GM12878 (cell line): ENCODE measurements at regions not wholly inside any gene's neighbourhood (a gene's known extent, or its start where the extent isn't known, plus 50 kb on each side); places are given as distances from the start of the nearest gene placed in this dataset.

ENCODE experiments used
- ATAC-seq: fragments of 200-7000 bp; cut with Tn5 transposase; 3 replicates; pipeline ENCODE4 v1.9.1; 2020; ENCODE audit warnings: mild to moderate bottlenecking, moderate library complexity
- BruUV-seq: library from RNA; stranded (reverse); fragments of 400-500 nt; replicated peaks from 2 replicates; lab custom pipeline; 2021; lab: Mats Ljungman, UMichigan
- CTCF ChIA-PET: fragments of 300-600 bp; sonication (Branson Sonifier 250); formaldehyde crosslinking; extraction: SDS; loops from one replicate; lab custom pipeline; 2021; ENCODE audit warnings: inconsistent platforms; lab: Yijun Ruan, JAX
- POLR2A ChIA-PET: fragments of 350-600 bp; formaldehyde crosslinking; extraction: SDS; loops from one replicate; lab custom pipeline; 2021; ENCODE audit warnings: inconsistent platforms; lab: Charles Lee
- RAD21 ChIA-PET: fragments of 300-600 bp; sonication (Branson Sonifier 250); formaldehyde crosslinking; loops from one replicate; lab custom pipeline; 2023; ENCODE audit warnings: antibody characterized with exemption; ENCODE audit not compliant: unreplicated experiment; lab: Charles Lee
- SMC1A ChIA-PET: fragments of 300-600 bp; sonication (Branson Sonifier 250); formaldehyde crosslinking; loops from one replicate; lab custom pipeline; 2023; ENCODE audit not compliant: unreplicated experiment, uncharacterized antibody; lab: Charles Lee
- DNase-seq: peaks from one replicate; pipeline ENCODE4 v3.0.0-alpha.2; 2011; ENCODE audit warnings: low read depth, low spot score
- FAIRE-seq: peaks from 3 replicates; lab custom pipeline; 2011; peaks lifted over from hg19 to GRCh38; lab: Jason Lieb, UNC
- H2AFZ ChIP-seq: 2 replicates; pipeline ENCODE4 v1.6.0; 2011; ENCODE audit warnings: low read depth, low read length, control low read depth; ENCODE audit not compliant: control insufficient read depth
- H3K27ac ChIP-seq: 2 replicates; pipeline ENCODE4 v1.5.1; 2011; ENCODE audit warnings: control low read depth; ENCODE audit not compliant: control insufficient read depth, insufficient read depth
- H3K27me3 ChIP-seq, 2 experiments: replicated peaks in 1 of 2; 2 replicates each; pipeline versions ENCODE4 v1.6.0 to v1.6.1; 2011; ENCODE audit warnings: low read length in 1 of 2; ENCODE audit not compliant: control insufficient read depth in 2 of 2, insufficient read depth in 2 of 2
- H3K36me3 ChIP-seq, 2 experiments: 2 replicates each; pipeline ENCODE4 v1.5.1; 2011; ENCODE audit warnings: low read length in 1 of 2; ENCODE audit not compliant: control insufficient read depth in 2 of 2, insufficient read depth in 2 of 2
- H3K4me1 ChIP-seq: 2 replicates; pipeline ENCODE4 v1.6.1; 2011; ENCODE audit warnings: mild to moderate bottlenecking, low read length, moderate library complexity, mixed read lengths; ENCODE audit not compliant: control insufficient read depth, insufficient read depth
- H3K4me2 ChIP-seq: 2 replicates; pipeline ENCODE4 v1.6.0; 2011; ENCODE audit warnings: control low read depth; ENCODE audit not compliant: control insufficient read depth, insufficient read depth
- H3K4me3 ChIP-seq: fragments of 200-600 bp; sonication (generic); 2 replicates; pipeline ENCODE4 v1.5.1; 2016
- H3K79me2 ChIP-seq: 2 replicates; pipeline ENCODE4 v1.6.0; 2011; ENCODE audit warnings: low read length; ENCODE audit not compliant: control insufficient read depth, insufficient read depth
- H3K9ac ChIP-seq: 2 replicates; pipeline ENCODE4 v1.8.0; 2011; ENCODE audit warnings: low read length, control low read depth, mixed read lengths; ENCODE audit not compliant: control insufficient read depth, insufficient read depth
- H3K9me3 ChIP-seq: replicated peaks from 3 replicates; pipeline ENCODE4 v1.5.1; 2011; ENCODE audit warnings: mild to moderate bottlenecking, low read length; ENCODE audit not compliant: control insufficient read depth, insufficient read depth
- H4K20me1 ChIP-seq: 2 replicates; pipeline ENCODE4 v1.6.0; 2011; ENCODE audit not compliant: control insufficient read depth, insufficient read depth
- CREM ChIP-seq: IDR thresholded peaks from 2 replicates; pipeline ENCODE4 v1.6.1; 2014; ENCODE audit warnings: antibody characterized with exemption, low read depth
- ETV6 ChIP-seq, 2 experiments: fragments of 450-650 bp in 1 of 2; IDR thresholded peaks in 1 of 2; conservative IDR thresholded peaks in 1 of 2; 2 replicates each; pipeline ENCODE4 v1.6.1; 2014; ENCODE audit warnings: antibody characterized with exemption in 1 of 2, borderline replicate concordance in 1 of 2, low read depth in 1 of 2, mild to moderate bottlenecking in 1 of 2, moderate library complexity in 1 of 2
- LARP7 ChIP-seq: fragments of 450-650 bp; IDR thresholded peaks from 2 replicates; pipeline ENCODE4 v1.6.1; 2017; ENCODE audit warnings: mild to moderate bottlenecking
- MTA3 ChIP-seq: IDR thresholded peaks from 2 replicates; pipeline ENCODE4 v1.6.1; 2012; ENCODE audit warnings: low read length, inconsistent platforms, borderline replicate concordance
- RAD51 ChIP-seq: fragments of 450-650 bp; IDR thresholded peaks from 2 replicates; pipeline ENCODE4 v1.6.1; 2016; ENCODE audit warnings: moderate library complexity, mild to moderate bottlenecking, inconsistent platforms
- RELA ChIP-seq: fragments of 450-650 bp; IDR thresholded peaks from 2 replicates; pipeline ENCODE4 v1.8.0; 2014; ENCODE audit warnings: borderline replicate concordance; ENCODE audit not compliant: partially characterized antibody
- SP1 ChIP-seq: IDR thresholded peaks from one replicate; pipeline ENCODE4 v1.6.1; 2011; ENCODE audit warnings: low read depth, low read length
- ZBED1 ChIP-seq: IDR thresholded peaks from 2 replicates; pipeline ENCODE4 v1.6.1; 2016; ENCODE audit warnings: borderline replicate concordance
- ZBTB11 ChIP-seq: fragments of 450-650 bp; formaldehyde crosslinking; IDR thresholded peaks from 2 replicates; pipeline ENCODE4 v1.5.0; 2022; ENCODE audit warnings: mild to moderate bottlenecking, missing genetic modification characterization
- WGBS: methylation state at CpG from one replicate; pipeline ENCODE4 v1.1.6; 2016; ENCODE audit warnings: low lambda C conversion rate; ENCODE audit not compliant: insufficient replicate concordance, insufficient coverage; ENCODE audit errors: missing lambda C conversion rate; 5-methylcytosine and 5-hydroxymethylcytosine counted together
- in situ Hi-C: fragments of 300-500 bp; cut with MboI; formaldehyde crosslinking; loops from 9 replicates; pipeline ENCODE4 v1.14.3; 2018; ENCODE audit warnings: mixed read lengths
- intact Hi-C: fragments of 100-400 bp; cut with micrococcal nuclease; formaldehyde crosslinking; loops from one replicate; pipeline ENCODE4 v1.14.2; 2022; ENCODE audit not compliant: unreplicated experiment

GRCh38 chr13:88937384-88937783 is 1266.2 kb downstream of the SLITRK5 start:
- SMC1A ChIA-PET: interaction anchor here (0.9 to 1.1 kb wide), 2 partner anchors 9 to 14 kb away, joined by 3 read pairs; no protein-coding TSS in a partner anchor
- POLR2A ChIA-PET: interaction anchor here (0.5 to 1.2 kb wide), 2 partner anchors 13 to 20 kb away, joined by 3 to 6 read pairs; no protein-coding TSS in a partner anchor
- H4K20me1 ChIP-seq: no peaks in the 10 kb centered on the region
- H3K79me2 ChIP-seq: no peaks in the 10 kb centered on the region
- in situ Hi-C loops (no loop called here), intact Hi-C loops (no loop called here)
- no peaks in the 10 kb centered on the region for H3K4me1 ChIP-seq
- FAIRE-seq: no peak
- no peak overlapping the region for H2AFZ ChIP-seq
- RAD21 ChIA-PET: no interaction called here
- H3K27me3 ChIP-seq: no peaks in the 10 kb centered on the region
- no peak for ATAC-seq
- H3K36me3 ChIP-seq: no peaks in the 10 kb centered on the region
- no peaks in the 10 kb centered on the region for H3K9me3 ChIP-seq
- 58% methylated on average over 3 of the region's 3 CpGs for WGBS
- no TSS peak for BruUV-seq
- no peak overlapping the region for H3K4me2 ChIP-seq
- no peak overlapping the region for H3K9ac ChIP-seq
- DNase-seq: no peak
- H3K27ac ChIP-seq: no peak overlapping the region
- H3K4me3 ChIP-seq: no peak overlapping the region
- TF ChIP-seq CREM (no peak), RAD51 (no peak), RELA (no peak), ETV6 (conservative IDR thresholded peaks at IDR 0.05 in 1 of 2, IDR thresholded peaks at IDR 0.05 in 1 of 2; ENCODE audit: borderline replicate concordance in 1 of 2, low read depth in 1 of 2) (no peak), LARP7 (no peak), ZBED1 (no peak), ZBTB11 (CRISPR knock-in tag) (no peak), MTA3 (no peak), SP1 (no peak)
- CTCF ChIA-PET: interaction anchor here (1.2 to 1.8 kb wide), 4 partner anchors 9 to 33 kb away, joined by 3 to 5 read pairs (median 4); no protein-coding TSS in a partner anchor
